ENCODE measurements at regions not wholly inside any gene's neighbourhood (a gene's known extent, or its start where the extent isn't known, plus 50 kb on each side); places are given as distances from the start of the nearest gene placed in this dataset.
"Not testable (repeated sequence)": the region's sequence is repeated elsewhere in the genome, so short reads cannot be mapped to it uniquely, and the experiment has no call there.

DNA sequence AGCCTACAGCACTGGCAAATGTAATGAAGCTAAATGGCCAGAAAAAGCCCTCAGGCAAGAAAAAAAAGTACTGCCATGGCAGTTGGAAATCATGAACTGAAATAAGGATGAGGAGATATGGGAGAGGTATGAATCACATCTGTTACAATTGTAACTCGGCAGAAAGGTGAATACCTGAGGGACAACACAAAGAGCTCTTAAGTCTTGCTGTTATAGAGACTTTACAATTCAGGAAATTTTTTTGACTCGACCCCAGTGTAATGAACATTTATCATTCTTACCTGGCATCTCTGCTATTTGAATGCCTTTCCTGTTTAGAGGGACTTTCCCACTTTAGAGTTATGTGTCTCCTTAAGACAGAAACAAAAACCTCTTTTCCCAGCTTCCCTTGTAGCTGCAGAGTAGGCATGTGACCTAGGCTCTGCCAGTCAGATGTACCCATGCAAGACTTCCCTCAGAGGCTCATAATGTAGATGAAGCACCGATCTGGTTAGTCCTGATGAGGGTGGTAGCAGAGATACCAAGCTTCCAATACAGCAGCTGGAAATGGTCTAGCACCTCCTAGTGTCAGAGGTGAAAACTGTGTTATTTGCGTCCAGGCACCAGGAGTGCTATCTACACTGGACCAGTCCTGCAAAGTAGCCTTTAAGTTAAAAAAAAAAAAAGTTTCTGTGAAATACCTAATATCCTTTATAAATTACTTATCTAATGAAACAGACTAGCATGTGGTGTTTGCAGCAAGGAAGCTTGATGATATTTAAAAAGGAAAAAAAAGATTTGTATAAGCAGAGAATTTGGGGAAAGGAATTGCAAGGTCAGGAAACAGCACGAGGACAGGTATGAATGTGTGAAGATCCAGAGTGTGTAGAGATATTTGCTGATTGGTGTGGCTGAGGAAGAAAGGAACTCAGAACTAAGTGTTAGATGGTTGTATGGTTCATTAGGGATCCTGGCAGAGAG, 146.9 kb upstream of the SLC1A3 start:
- no peak overlapping the region for H3K4me3 ChIP-seq (ENCODE audit: control insufficient read depth, low read depth, low read length)
- no peak for DNase-seq (ENCODE audit: low read depth)
- TF ChIP-seq, protein P1, sequence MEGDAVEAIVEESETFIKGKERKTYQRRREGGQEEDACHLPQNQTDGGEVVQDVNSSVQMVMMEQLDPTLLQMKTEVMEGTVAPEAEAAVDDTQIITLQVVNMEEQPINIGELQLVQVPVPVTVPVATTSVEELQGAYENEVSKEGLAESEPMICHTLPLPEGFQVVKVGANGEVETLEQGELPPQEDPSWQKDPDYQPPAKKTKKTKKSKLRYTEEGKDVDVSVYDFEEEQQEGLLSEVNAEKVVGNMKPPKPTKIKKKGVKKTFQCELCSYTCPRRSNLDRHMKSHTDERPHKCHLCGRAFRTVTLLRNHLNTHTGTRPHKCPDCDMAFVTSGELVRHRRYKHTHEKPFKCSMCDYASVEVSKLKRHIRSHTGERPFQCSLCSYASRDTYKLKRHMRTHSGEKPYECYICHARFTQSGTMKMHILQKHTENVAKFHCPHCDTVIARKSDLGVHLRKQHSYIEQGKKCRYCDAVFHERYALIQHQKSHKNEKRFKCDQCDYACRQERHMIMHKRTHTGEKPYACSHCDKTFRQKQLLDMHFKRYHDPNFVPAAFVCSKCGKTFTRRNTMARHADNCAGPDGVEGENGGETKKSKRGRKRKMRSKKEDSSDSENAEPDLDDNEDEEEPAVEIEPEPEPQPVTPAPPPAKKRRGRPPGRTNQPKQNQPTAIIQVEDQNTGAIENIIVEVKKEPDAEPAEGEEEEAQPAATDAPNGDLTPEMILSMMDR (IDR thresholded peaks at IDR 0.05; ENCODE audit: control insufficient read depth, insufficient read depth, low read depth, low read length, missing control alignments), result peak; percentile 22

DNA sequence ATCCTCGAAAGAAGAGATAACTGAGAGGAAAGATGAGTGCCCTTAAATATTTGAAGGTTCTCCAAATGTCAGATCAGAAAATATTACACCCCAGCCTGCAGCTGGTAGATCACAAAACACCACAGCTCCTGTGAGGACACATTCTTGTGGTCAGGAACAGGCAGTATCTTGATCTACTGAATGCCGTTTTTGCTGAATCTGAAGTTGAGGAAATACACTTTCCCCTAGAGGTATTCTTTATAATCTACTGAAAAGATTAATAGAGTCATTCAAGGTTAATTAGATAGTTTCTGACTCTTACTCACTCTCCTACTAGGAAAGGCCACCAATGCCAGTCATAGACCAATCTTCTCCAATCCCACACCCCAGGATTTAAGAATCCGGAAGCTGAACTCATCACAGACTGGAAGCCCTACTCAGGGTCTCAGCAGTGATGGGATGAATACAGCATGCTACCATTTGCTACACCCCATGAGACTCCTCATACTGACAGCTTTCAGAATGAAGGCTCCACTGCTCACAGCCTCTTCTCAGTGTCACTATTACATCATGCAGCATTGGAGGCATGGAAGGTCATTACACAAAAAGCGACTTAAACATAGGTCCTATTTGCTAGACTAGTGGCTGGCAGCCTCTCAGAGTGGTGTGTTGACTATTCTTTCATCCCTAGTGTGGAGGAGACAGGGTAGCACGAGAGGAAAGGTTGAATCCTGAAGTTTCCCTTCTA, 143.9 kb upstream of the SLC1A3 start:
- H3K4me3 ChIP-seq (ENCODE audit: control insufficient read depth, low read depth, low read length), result no peak overlapping the region
- TF ChIP-seq, protein P1 (IDR thresholded peaks at IDR 0.05; ENCODE audit: control insufficient read depth, insufficient read depth, low read depth, low read length, missing control alignments), result no peak
- no peak for DNase-seq (ENCODE audit: low read depth)

DNA sequence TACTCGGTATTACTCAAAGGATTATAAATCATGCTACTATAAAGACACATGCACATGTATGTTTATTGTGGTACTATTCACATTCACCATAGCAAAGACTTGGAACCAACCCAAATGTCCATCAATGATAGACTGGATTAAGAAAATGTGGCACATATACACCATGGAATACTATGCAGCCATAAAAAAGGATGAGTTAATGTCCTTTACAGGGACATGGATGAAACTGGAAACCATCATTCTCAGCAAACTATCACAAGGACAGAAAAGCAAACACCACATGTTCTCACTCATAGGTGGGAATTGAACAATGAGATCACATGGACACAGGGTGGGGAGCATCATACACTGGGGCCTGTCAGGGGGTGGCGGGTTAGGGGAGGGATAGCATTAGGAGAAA, 130.5 kb upstream of the SLC1A3 start:
- not testable (repeated sequence) for H3K4me3 ChIP-seq (ENCODE audit: control insufficient read depth, low read depth, low read length); DNase-seq (ENCODE audit: low read depth)

DNA sequence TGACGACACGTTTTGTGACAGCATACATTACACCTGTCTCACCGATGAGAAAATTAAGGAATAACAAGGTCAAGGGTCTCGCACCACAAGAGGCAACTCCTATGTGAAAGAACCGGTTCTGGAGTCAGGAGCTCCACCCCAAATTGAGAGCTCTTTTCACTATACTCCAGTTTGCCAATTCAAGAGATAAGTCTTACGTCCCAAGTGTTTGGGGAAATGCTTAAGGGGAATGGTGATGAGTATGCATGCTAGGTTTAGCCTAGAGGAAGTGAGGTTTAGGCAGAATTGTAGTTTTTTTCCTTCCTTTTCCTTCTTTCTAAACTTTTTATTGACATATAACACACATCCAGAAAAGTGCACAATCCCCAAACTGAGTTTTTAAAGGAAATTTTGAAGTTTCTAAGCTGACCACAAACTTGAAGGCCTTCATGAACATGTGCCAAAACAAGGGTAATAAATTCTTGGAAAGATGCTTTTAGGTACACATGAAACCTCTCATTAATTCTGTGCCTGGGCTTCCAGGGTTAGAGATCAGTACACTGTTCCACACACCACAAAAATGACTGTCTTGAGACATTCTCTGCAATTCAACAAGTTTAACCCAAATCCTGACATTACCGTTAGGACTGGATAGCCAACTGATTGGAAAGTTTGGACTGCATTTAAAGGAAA, 127.6 kb upstream of the SLC1A3 start:
- no peak for DNase-seq (ENCODE audit: low read depth)
- TF ChIP-seq, protein P1 (IDR thresholded peaks at IDR 0.05; ENCODE audit: control insufficient read depth, insufficient read depth, low read depth, low read length, missing control alignments), result no peak
- no peak overlapping the region for H3K4me3 ChIP-seq (ENCODE audit: control insufficient read depth, low read depth, low read length)

GRCh38 chr5:36481454-36482120, 124.8 kb upstream of the SLC1A3 start:
- H3K4me3 ChIP-seq (ENCODE audit: control insufficient read depth, low read depth, low read length), result no peak overlapping the region
- TF ChIP-seq, protein P1 (IDR thresholded peaks at IDR 0.05; ENCODE audit: control insufficient read depth, insufficient read depth, low read depth, low read length, missing control alignments), result no peak
- DNase-seq (ENCODE audit: low read depth), result no peak

GRCh38 chr5:36482812-36483211, 123.6 kb upstream of the SLC1A3 start:
- TF ChIP-seq, protein P1 (IDR thresholded peaks at IDR 0.05; ENCODE audit: control insufficient read depth, insufficient read depth, low read depth, low read length, missing control alignments), result no peak
- DNase-seq (ENCODE audit: low read depth), result no peak
- no peak overlapping the region for H3K4me3 ChIP-seq (ENCODE audit: control insufficient read depth, low read depth, low read length)
